CMK (cell line): ENCODE measurements at regions not wholly inside any gene's neighbourhood (a gene's known extent, or its start where the extent isn't known, plus 50 kb on each side); places are given as distances from the start of the nearest gene placed in this dataset.
"Not testable (repeated sequence)": the region's sequence is repeated elsewhere in the genome, so short reads cannot be mapped to it uniquely, and the experiment has no call there.

Source experiments
- DNase-seq: peaks from one replicate; pipeline ENCODE4 v3.0.0-alpha.2; 2010; ENCODE audit warnings: low read depth

GRCh38 chrX:128606817-128607216, 554.6 kb upstream of the ACTRT1 start:
- not testable (repeated sequence) for DNase-seq

- not testable (repeated sequence) for DNase-seq
Observed at GRCh38 chrX:128606357-128606756, 554.2 kb upstream of the ACTRT1 start.

- no peak for DNase-seq
Observed at GRCh38 chrX:128601706-128602105, 549.5 kb upstream of the ACTRT1 start.

GRCh38 chrX:128599632-128600031, 547.4 kb upstream of the ACTRT1 start:
- no peak for DNase-seq

- DNase-seq, result no peak
Observed at GRCh38 chrX:128582036-128582435, 529.8 kb upstream of the ACTRT1 start.

GRCh38 chrX:128581615-128582014, 529.4 kb upstream of the ACTRT1 start:
- DNase-seq, result no peak

- no peak for DNase-seq
Observed at GRCh38 chrX:128543114-128543513, 490.9 kb upstream of the ACTRT1 start.

GRCh38 chrX:128518508-128518907, 466.3 kb upstream of the ACTRT1 start:
- DNase-seq, result no peak

- no peak for DNase-seq
Observed at GRCh38 chrX:128517691-128518090, 465.5 kb upstream of the ACTRT1 start.

GRCh38 chrX:128504496-128504895, 452.3 kb upstream of the ACTRT1 start:
- no peak for DNase-seq

GRCh38 chrX:128464116-128464515, 411.9 kb upstream of the ACTRT1 start:
- DNase-seq, result no peak

- no peak for DNase-seq
Observed at GRCh38 chrX:128460835-128461234, 408.6 kb upstream of the ACTRT1 start.

GRCh38 chrX:128458888-128459287, 406.7 kb upstream of the ACTRT1 start:
- no peak for DNase-seq

GRCh38 chrX:128457674-128458073, 405.5 kb upstream of the ACTRT1 start:
- no peak for DNase-seq

- DNase-seq, result no peak
Observed at GRCh38 chrX:128439159-128439558, 387.0 kb upstream of the ACTRT1 start.

GRCh38 chrX:128438082-128438481, 385.9 kb upstream of the ACTRT1 start:
- DNase-seq, result no peak

- no peak for DNase-seq
Observed at GRCh38 chrX:128436397-128437103, 384.3 kb upstream of the ACTRT1 start.

- DNase-seq, result no peak
Observed at GRCh38 chrX:128425546-128425945, 373.3 kb upstream of the ACTRT1 start.

- DNase-seq, result no peak
Observed at GRCh38 chrX:128408842-128409241, 356.6 kb upstream of the ACTRT1 start.

- DNase-seq, result no peak
Observed at GRCh38 chrX:128396601-128397000, 344.4 kb upstream of the ACTRT1 start.

- not testable (repeated sequence) for DNase-seq
Observed at GRCh38 chrX:128383846-128384245, 331.6 kb upstream of the ACTRT1 start.

GRCh38 chrX:128365492-128365891, 313.3 kb upstream of the ACTRT1 start:
- DNase-seq, result no peak

- DNase-seq, result no peak
Observed at GRCh38 chrX:128335671-128336070, 283.5 kb upstream of the ACTRT1 start.

- no peak for DNase-seq
Observed at GRCh38 chrX:128334821-128335220, 282.6 kb upstream of the ACTRT1 start.
